Activated B cell treated with CpG ODN at 0.5 μM for 24 hours (primary cell): ENCODE measurements at regions not wholly inside any gene's neighbourhood (a gene's known extent, or its start where the extent isn't known, plus 50 kb on each side); places are given as distances from the start of the nearest gene placed in this dataset.

ENCODE experiments used
- ATAC-seq: fragments of 200-7000 bp; cut with Tn5 transposase; one replicate; pipeline ENCODE4 v1.10.0; 2021; ENCODE audit warnings: low read depth, mild to moderate bottlenecking, moderate library complexity
- CTCF ChIA-PET: fragments of 350-600 bp; sonication (Branson Sonifier 250); formaldehyde crosslinking; loops from one replicate; lab custom pipeline; 2021; ENCODE audit warnings: antibody characterized with exemption; lab: Charles Lee
- POLR2A ChIA-PET: fragments of 350-600 bp; sonication (Branson Sonifier 250); formaldehyde crosslinking; loops from one replicate; lab custom pipeline; 2021; ENCODE audit warnings: antibody characterized with exemption; lab: Charles Lee
- DNase-seq: peaks from one replicate; pipeline ENCODE4 v3.0.0; 2022
- H3K27ac Mint-ChIP-seq: one replicate; pipeline ENCODE4 v1.8.0; 2020; ENCODE audit warnings: mixed read lengths
- H3K27me3 Mint-ChIP-seq: one replicate; pipeline ENCODE4 v1.8.0; 2021; ENCODE audit warnings: mixed read lengths
- H3K36me3 Mint-ChIP-seq: one replicate; pipeline ENCODE4 v1.8.0; 2021; ENCODE audit warnings: low read depth, mixed read lengths
- H3K4me1 Mint-ChIP-seq: one replicate; pipeline ENCODE4 v1.8.0; 2021; ENCODE audit warnings: mixed read lengths
- H3K4me3 Mint-ChIP-seq: one replicate; pipeline ENCODE4 v1.8.0; 2020; ENCODE audit warnings: mild to moderate bottlenecking, mixed read lengths
- H3K9me3 Mint-ChIP-seq: one replicate; pipeline ENCODE4 v1.8.0; 2020; ENCODE audit warnings: mixed read lengths
- intact Hi-C: fragments of 100-400 bp; cut with micrococcal nuclease; formaldehyde crosslinking; loops from one replicate; pipeline ENCODE4 v1.15.1; 2024
- TF ChIP-seq, protein P1 (sequence below): fragments of 200-600 bp; IDR thresholded peaks from one replicate; pipeline ENCODE4 v1.8.0; 2022; ENCODE audit warnings: antibody characterized with exemption, mild to moderate bottlenecking

DNA sequence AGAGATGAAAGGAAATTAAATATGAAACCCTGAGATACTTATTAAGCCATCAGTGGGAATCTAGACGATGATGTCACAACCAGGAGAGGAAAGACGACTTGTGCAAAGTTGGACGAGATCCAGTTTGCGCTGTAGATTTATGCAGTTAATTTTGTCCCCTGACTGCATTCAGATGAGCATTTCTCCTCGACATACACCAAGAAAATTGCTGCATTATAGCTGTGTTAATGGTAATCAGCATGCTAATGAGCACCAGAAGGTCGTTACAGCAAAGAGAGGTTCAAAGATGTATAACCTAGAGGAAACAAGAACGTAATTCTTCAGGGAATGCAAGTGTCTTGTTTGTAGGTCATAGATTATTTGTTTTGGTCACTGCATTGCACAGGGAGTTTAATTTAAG is 371.7 kb downstream of the RBM26 start:
- ATAC-seq (no peak), DNase-seq (no peak)
- intact Hi-C loops: no loop called here
- ChIA-PET CTCF (no interaction called here), POLR2A (no interaction called here)
- TF ChIP-seq, protein P1, sequence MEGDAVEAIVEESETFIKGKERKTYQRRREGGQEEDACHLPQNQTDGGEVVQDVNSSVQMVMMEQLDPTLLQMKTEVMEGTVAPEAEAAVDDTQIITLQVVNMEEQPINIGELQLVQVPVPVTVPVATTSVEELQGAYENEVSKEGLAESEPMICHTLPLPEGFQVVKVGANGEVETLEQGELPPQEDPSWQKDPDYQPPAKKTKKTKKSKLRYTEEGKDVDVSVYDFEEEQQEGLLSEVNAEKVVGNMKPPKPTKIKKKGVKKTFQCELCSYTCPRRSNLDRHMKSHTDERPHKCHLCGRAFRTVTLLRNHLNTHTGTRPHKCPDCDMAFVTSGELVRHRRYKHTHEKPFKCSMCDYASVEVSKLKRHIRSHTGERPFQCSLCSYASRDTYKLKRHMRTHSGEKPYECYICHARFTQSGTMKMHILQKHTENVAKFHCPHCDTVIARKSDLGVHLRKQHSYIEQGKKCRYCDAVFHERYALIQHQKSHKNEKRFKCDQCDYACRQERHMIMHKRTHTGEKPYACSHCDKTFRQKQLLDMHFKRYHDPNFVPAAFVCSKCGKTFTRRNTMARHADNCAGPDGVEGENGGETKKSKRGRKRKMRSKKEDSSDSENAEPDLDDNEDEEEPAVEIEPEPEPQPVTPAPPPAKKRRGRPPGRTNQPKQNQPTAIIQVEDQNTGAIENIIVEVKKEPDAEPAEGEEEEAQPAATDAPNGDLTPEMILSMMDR: no peak
- no peaks in the 10 kb centered on the region for H3K4me1 Mint-ChIP-seq
- no peaks in the 10 kb centered on the region for H3K36me3 Mint-ChIP-seq
- no peak overlapping the region for H3K4me3 Mint-ChIP-seq
- H3K27me3 Mint-ChIP-seq: peaks cover 10% of the 10 kb centered on the region
- H3K27ac Mint-ChIP-seq: no peak overlapping the region
- no peaks in the 10 kb centered on the region for H3K9me3 Mint-ChIP-seq

DNA sequence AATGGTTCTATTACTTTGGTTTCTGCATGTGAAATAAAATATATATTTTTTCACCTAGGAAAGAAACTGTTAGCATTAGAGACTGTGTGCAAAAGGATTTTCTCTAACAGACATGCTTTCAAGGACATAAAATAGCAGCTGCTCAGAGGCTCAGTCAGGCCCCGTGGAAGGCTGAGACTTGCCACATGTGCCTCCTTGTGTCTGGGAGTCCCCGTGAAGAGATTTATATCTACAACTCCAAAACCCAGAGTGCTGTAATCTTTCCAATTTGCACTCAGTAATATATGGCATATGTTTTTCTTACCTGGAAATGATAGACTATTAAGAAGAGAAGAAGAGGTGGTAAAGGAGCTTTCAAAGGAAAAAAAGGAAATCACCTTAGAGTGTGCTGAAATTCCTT is 371.6 kb upstream of the OBI1 start:
- ChIA-PET CTCF (no interaction called here), POLR2A (interaction anchor here (0.6 kb wide), 1 partner anchor 895 kb away, joined by 3 read pairs; no protein-coding TSS in a partner anchor)
- DNase-seq (no peak), ATAC-seq (no peak)
- no peaks in the 10 kb centered on the region for H3K4me1 Mint-ChIP-seq
- H3K36me3 Mint-ChIP-seq: no peaks in the 10 kb centered on the region
- TF ChIP-seq, protein P1: no peak
- intact Hi-C loops: no loop called here
- H3K4me3 Mint-ChIP-seq: no peak overlapping the region
- H3K27me3 Mint-ChIP-seq: peaks cover 15% of the 10 kb centered on the region
- H3K27ac Mint-ChIP-seq: no peak overlapping the region
- no peaks in the 10 kb centered on the region for H3K9me3 Mint-ChIP-seq

DNA sequence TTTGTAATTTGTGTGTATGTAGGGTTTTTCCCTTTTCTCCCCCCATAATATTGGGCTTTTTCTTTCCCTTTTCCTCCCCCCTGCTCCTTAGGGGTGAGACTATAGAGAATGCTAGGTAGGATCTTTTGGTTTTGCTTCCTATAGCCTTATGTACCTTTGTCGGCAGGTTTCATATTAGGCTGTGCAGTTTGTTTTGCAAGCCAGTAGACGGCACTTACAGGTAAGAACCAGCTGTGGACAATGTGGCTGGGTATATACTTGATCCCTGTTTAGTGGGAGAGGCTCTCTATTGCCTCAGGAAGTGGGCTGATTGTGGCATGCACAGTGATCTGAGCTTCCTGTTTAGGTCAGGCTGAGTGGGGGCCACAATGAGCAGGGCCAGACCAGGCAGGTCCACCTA is 359.2 kb upstream of the OBI1 start:
- H3K27me3 Mint-ChIP-seq: peaks cover 3% of the 10 kb centered on the region
- DNase-seq (no peak), ATAC-seq (no peak)
- ChIA-PET POLR2A (no interaction called here), CTCF (no interaction called here)
- no peaks in the 10 kb centered on the region for H3K4me1 Mint-ChIP-seq
- H3K4me3 Mint-ChIP-seq: no peak overlapping the region
- H3K9me3 Mint-ChIP-seq: peaks cover 15% of the 10 kb centered on the region
- intact Hi-C loops: no loop called here
- TF ChIP-seq, protein P1: no peak
- H3K36me3 Mint-ChIP-seq: peaks cover 3% of the 10 kb centered on the region
- H3K27ac Mint-ChIP-seq: no peak overlapping the region

DNA sequence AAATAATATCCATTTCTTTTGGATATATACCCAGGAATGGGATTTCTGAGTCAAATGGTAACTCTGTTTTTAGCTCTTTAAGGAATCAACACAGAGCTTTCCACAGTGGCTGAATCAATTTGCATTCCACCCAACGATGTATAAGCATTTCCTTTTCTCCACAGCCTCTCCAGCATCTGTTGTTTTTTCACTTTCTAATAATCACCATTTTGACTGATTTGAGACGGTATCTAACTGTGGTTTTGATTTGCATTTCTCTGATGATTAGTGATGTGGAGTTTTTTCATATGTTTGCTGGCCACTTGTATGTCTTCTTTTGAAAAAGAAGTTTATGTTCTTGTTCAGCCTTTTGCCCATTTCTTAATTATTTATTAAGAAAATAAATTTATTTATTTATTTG is 352.2 kb upstream of the OBI1 start:
- intact Hi-C loops: no loop called here
- ChIA-PET CTCF (no interaction called here), POLR2A (no interaction called here)
- Mint-ChIP-seq H3K4me3 (no peak overlapping the region), H3K9me3 (peaks cover 5% of the 10 kb centered on the region), H3K4me1 (no peaks in the 10 kb centered on the region), H3K27ac (no peak overlapping the region), H3K27me3 (peaks cover 2% of the 10 kb centered on the region), H3K36me3 (no peaks in the 10 kb centered on the region)
- DNase-seq: no peak
- ATAC-seq: no peak
- TF ChIP-seq, protein P1: no peak

DNA sequence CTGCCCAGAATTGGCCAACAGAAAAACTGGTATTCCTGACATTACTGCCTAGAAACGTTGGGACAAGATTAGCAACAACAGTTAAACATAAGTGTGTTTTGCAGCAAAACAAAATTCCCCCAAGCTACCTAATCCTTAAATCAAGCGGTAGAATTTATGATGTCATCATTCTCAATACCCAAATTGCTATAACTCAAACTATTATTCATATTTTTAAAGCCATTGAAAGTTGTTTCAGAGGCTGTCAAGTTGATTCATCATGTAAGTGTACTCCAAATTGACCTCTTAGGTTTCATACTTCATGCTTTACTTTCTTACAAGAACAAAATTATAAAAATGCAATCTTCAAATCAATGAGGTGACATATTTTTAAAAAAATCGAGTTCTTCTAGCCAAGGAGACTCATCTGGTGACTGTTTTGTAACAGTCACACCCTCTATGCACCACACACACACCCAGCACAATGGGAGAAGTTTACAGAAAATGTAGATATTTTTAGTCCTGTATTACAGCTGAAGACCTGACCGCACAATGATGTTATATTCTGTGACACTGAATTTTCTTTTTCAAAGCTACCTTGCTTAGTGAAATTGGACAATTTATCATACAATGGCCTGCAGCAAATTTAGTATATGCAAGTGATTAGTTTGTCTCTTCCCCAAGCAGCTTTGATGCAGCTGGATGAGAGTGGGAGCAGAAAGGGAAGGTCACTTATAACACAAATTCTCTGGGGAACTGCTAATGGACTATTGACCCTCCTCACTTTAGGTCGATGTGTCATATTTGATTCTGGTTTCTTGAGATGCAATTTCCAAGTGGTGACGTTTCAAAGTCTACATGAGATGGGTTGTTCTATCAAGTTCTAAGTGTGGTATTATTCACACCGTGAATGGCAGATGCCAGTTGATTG is 345.3 kb upstream of the OBI1 start:
- H3K27me3 Mint-ChIP-seq: peaks cover 9% of the 10 kb centered on the region
- CTCF ChIA-PET: no interaction called here
- intact Hi-C loops: no loop called here
- H3K36me3 Mint-ChIP-seq: no peaks in the 10 kb centered on the region
- no peaks in the 10 kb centered on the region for H3K4me1 Mint-ChIP-seq
- H3K27ac Mint-ChIP-seq: no peak overlapping the region
- no peaks in the 10 kb centered on the region for H3K9me3 Mint-ChIP-seq
- TF ChIP-seq, protein P1: no peak
- POLR2A ChIA-PET: no interaction called here
- DNase-seq (no peak), ATAC-seq (no peak)
- no peak overlapping the region for H3K4me3 Mint-ChIP-seq
